ENCODE measurements at regions not wholly inside any gene's neighbourhood (a gene's known extent, or its start where the extent isn't known, plus 50 kb on each side); places are given as distances from the start of the nearest gene placed in this dataset. TPM values are rescaled to one million over a fixed set of nuclear protein-coding genes. Genes with fewer than 3 reads are reported as not detected.

GRCh38 chr5:98714710-98715288 is 58.7 kb upstream of the RGMB start:
- no peak for TF ChIP-seq CTCF (IDR thresholded peaks at IDR 0.05)
- DNase-seq (ENCODE audit: low spot score) (no peak), ATAC-seq (ENCODE audit: low FRiP score) (no peak)

GRCh38 chr5:98721231-98721928 is 52.1 kb upstream of the RGMB start:
- TF ChIP-seq CTCF (IDR thresholded peaks at IDR 0.05), result no peak
- ATAC-seq (ENCODE audit: low FRiP score), result no peak
- DNase-seq (ENCODE audit: low spot score), result no peak

GRCh38 chr5:98722188-98722587 is 51.3 kb upstream of the RGMB start:
- DNase-seq (ENCODE audit: low spot score) (no peak), ATAC-seq (ENCODE audit: low FRiP score) (no peak)
- TF ChIP-seq CTCF (IDR thresholded peaks at IDR 0.05), result no peak

DNA sequence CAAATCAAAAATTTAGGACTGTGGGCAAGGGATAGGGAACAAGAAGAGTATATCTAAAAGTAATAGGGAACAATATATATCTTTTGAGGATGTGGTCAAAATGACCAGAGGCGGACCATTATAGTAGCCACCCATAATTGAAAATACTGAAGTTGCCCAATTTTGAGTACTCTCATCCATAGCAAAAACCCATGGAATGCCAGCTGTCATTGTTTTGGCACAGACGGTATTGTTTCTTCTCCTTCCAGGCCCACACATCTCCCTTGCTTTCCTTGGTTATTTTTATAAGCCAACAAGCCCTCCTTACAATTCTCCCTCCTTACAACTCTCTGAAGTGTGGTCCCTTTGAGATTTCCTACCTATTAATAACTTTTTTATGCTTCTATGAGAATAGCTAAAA is 50.4 kb upstream of the RGMB start:
- DNase-seq (ENCODE audit: low spot score) (no peak), ATAC-seq (ENCODE audit: low FRiP score) (no peak)
- TF ChIP-seq CTCF (IDR thresholded peaks at IDR 0.05), result no peak

Small RNA genes lying in the stretch of these regions (small RNA-seq; reads per million reads assigned to genes)
- not detected for gene AC008834.1
- gene AC074133.1, result not detected
- not detected for gene MRPS35P2
